Ovary (tissue), 7 donors: ENCODE measurements at regions not wholly inside any gene's neighbourhood (a gene's known extent, or its start where the extent isn't known, plus 50 kb on each side); places are given as distances from the start of the nearest gene placed in this dataset.

ENCODE experiments used
- DNase-seq, 5 donors: peaks; one replicate each; pipeline ENCODE4 v3.0.0-alpha.2; 2019 to 2020
- H3K27ac ChIP-seq, 2 donors: fragments of 200-600 bp; one replicate each; pipeline versions ENCODE4 v1.5.1 to v1.8.0; 2019 to 2022
- H3K27me3 ChIP-seq: fragments of 200-600 bp; one replicate; pipeline ENCODE4 v1.8.0; 2022
- H3K36me3 ChIP-seq: fragments of 200-600 bp; sonication (generic); one replicate; pipeline ENCODE4 v1.5.1; 2019
- H3K4me1 ChIP-seq: one replicate; pipeline ENCODE4 v1.8.1; 2013; ENCODE audit warnings: mild to moderate bottlenecking, moderate library complexity; ENCODE audit not compliant: insufficient read depth
- H3K4me3 ChIP-seq: fragments of 200-600 bp; sonication (generic); one replicate; pipeline ENCODE4 v1.5.1; 2017
- H3K9me3 ChIP-seq, 2 donors: fragments of 200-600 bp in 1 of 2; sonication (generic) in 1 of 2; one replicate each; pipeline versions ENCODE4 v1.5.1 to v1.8.1; 2013 to 2019; ENCODE audit warnings: mild to moderate bottlenecking in 1 of 2, moderate library complexity in 1 of 2
- CTCF ChIP-seq, 3 donors: fragments of 450-650 bp in 2 of 3; fragments of 200-600 bp in 1 of 3; IDR thresholded peaks; one replicate each; pipeline versions ENCODE4 v1.5.1 to v1.8.0; 2016 to 2022; ENCODE audit warnings: antibody characterized with exemption in 3 of 3, mild to moderate bottlenecking in 1 of 3
- EP300 ChIP-seq: sonication (generic); formaldehyde crosslinking; IDR thresholded peaks from one replicate; pipeline ENCODE4 v1.6.1; 2017; ENCODE audit warnings: antibody characterized with exemption
- POLR2A ChIP-seq: fragments of 450-650 bp; IDR thresholded peaks from one replicate; pipeline ENCODE4 v1.6.1; 2017; ENCODE audit warnings: antibody characterized with exemption, mild to moderate bottlenecking, moderate library complexity
- WGBS, 3 donors: extraction: QIAGEN DNeasy Blood & Tissue Kit in 1 of 3; methylation state at CpG; one replicate each; pipeline versions ENCODE4 v1.1.5 to v1.1.7; 2013 to 2017; 5-methylcytosine and 5-hydroxymethylcytosine counted together
- intact Hi-C, 4 donors: fragments of 100-400 bp; cut with DNase I; formaldehyde crosslinking; loops; one replicate each; pipeline versions ENCODE4 v1.11.0 to v1.15.1; 2022 to 2023
- donor health status: DM: no; HTN: no; CAD: no; lungs with moderate emphysema.
- donor health status: DM: no; HTN: no; CAD: no.
- donor health status: Bipolar disorder and iron deficiency.
- donor health status: DM: no; HTN: no; CAD: no.
- donor health status: DM: yes; HTN: yes; CAD: no.

- WGBS, 3 donors = 63 to 73% (median 63%) methylated on average over 4 of the region's 4 CpGs
- DNase-seq = no peak
- H3K36me3 ChIP-seq = no peaks in the 10 kb centered on the region
Measured at GRCh38 chr2:12156349-12156748, 409.9 kb downstream of the LPIN1 start.

GRCh38 chr2:12161085-12161484, 414.7 kb downstream of the LPIN1 start:
- no peak overlapping the region for H3K4me3 ChIP-seq
- DNase-seq = no peak
- H3K4me1 ChIP-seq = no peaks in the 10 kb centered on the region
- no peaks in the 10 kb centered on the region for H3K36me3 ChIP-seq
- TF ChIP-seq POLR2A (no peak), CTCF (IDR thresholded peaks at IDR 0.05) (no peak), EP300 (no peak)
- H3K27me3 ChIP-seq = no peaks in the 10 kb centered on the region
- H3K9me3 ChIP-seq = no peaks in the 10 kb centered on the region
- 11 to 29% (median 13%) methylated on average over 1 of the region's 1 CpG for WGBS, 3 donors
- intact Hi-C loops = no loop called here
- H3K27ac ChIP-seq = no peak overlapping the region

More at GRCh38 chr2:12156349-12156748, 409.9 kb downstream of the LPIN1 start:
- no peaks in the 10 kb centered on the region for H3K4me1 ChIP-seq
- TF ChIP-seq EP300 (no peak), CTCF (IDR thresholded peaks at IDR 0.05) (no peak), POLR2A (no peak)
- H3K4me3 ChIP-seq = no peak overlapping the region
- H3K9me3 ChIP-seq = no peaks in the 10 kb centered on the region
- intact Hi-C loops = no loop called here
- no peaks in the 10 kb centered on the region for H3K27me3 ChIP-seq
- H3K27ac ChIP-seq = no peak overlapping the region

DNA sequence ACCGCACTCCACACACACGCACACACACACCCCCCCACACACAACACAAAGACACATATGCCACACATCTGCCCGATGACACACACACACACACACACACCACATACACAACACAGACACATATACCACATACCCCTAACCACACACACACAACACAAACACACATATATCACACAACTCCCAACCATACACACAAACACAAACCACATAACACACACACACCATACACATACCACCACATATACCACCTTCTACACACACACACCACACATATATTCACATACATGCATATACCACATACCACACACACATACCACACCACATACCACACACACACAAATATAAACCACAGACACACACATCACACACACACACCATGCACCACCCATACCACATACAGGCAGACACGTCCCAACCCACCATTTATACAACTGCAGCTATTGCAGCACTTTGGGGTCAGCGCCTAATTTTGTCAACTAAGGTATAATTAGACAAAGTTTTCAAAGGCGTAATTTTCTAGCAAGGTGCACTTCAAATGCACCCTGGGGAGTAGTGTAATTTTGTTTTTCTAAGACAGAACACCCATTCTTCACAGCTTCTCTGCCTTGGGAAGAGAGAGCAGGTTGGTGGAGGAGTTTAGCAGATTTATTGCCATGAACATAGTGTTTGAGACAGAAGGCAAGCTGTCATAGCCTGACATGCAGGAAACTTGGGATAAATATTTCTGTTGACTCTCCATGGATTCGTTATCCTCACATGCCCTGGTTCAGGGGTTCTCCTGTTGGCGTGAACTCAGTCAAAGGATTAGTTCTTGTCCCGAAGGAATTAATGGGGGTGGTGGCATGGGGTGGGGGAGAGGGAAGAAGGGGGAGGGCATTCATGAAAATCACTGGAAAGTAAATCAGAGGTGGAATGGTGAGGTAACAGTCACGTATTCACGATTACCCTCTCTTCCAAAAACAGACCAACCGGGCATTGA, 416.1 kb downstream of the LPIN1 start:
- intact Hi-C loops = no loop called here
- TF ChIP-seq CTCF (IDR thresholded peaks at IDR 0.05) (no peak), POLR2A (no peak), EP300 (no peak)
- WGBS, 3 donors = 82 to 85% (median 84%) methylated on average over 12 of the region's 12 CpGs

DNA sequence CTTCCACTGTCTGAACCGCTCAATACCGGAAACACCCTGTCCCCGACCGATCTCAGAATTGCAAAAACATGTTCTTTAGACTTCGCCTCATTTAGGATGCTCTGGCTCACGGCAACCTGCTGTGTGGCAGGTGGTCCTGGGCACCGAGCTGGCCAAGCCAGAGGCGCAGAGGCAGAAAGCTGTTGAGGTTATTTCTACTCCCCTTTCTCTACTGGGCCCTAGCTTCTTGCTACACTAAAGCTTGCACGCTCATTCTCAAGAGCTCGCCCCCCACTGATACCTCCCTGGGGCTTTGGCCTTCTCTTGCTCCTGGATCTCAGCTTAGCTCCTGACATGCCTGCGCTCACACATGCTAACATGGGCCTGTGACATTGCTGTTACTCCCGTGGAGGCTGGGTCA, 417.4 kb downstream of the LPIN1 start:
- Histone ChIP-seq H3K27ac (no peak overlapping the region), H3K4me3 (no peak overlapping the region), H3K36me3 (no peaks in the 10 kb centered on the region), H3K9me3 (no peaks in the 10 kb centered on the region), H3K27me3 (no peaks in the 10 kb centered on the region), H3K4me1 (no peaks in the 10 kb centered on the region)
- no peak for TF ChIP-seq POLR2A
- no peak for TF ChIP-seq CTCF (IDR thresholded peaks at IDR 0.05)
- no peak for TF ChIP-seq EP300
- intact Hi-C loops = no loop called here
- no peak for DNase-seq
- 92 to 96% (median 96%) methylated on average over 12 of the region's 12 CpGs for WGBS, 3 donors

More for the DNA sequence above, 416.1 kb downstream of the LPIN1 start:
- Histone ChIP-seq H3K9me3 (no peaks in the 10 kb centered on the region), H3K27ac (no peak overlapping the region), H3K27me3 (no peaks in the 10 kb centered on the region), H3K4me3 (no peak overlapping the region), H3K4me1 (no peaks in the 10 kb centered on the region), H3K36me3 (no peaks in the 10 kb centered on the region)
- no peak for DNase-seq
